Stimulated activated CD8-positive, alpha-beta memory T cell treated with anti-CD3 and anti-CD28 coated beads, Interleukin-7, amount 100 ng/mL, for 4 hours (primary cell): ENCODE measurements at regions not wholly inside any gene's neighbourhood (a gene's known extent, or its start where the extent isn't known, plus 50 kb on each side); places are given as distances from the start of the nearest gene placed in this dataset.
"Not testable (repeated sequence)": the region's sequence is repeated elsewhere in the genome, so short reads cannot be mapped to it uniquely, and the experiment has no call there.

Source experiments
- DNase-seq, 2 donors: peaks; one replicate each; pipeline ENCODE4 v3.0.0-alpha.2; 2020; ENCODE audit warnings: low read depth in 2 of 2

GRCh38 chr10:5268743-5269142, 72.1 kb downstream of the AKR1C4 start:
- DNase-seq, result no peak

GRCh38 chr10:5269791-5270190, 73.2 kb downstream of the AKR1C4 start:
- DNase-seq, result no peak

- DNase-seq, result no peak
These were observed 74.9 kb downstream of the AKR1C4 start for GRCh38 chr10:5271526-5271925.

- DNase-seq, result no peak
These were observed 75.6 kb downstream of the AKR1C4 start for GRCh38 chr10:5272065-5272803.

GRCh38 chr10:5274795-5275194, 78.2 kb downstream of the AKR1C4 start:
- DNase-seq, result no peak

GRCh38 chr10:5281356-5281755, 83.4 kb upstream of the UCN3 start:
- no peak for DNase-seq

- no peak for DNase-seq
These were observed 82.6 kb upstream of the UCN3 start for GRCh38 chr10:5282137-5282536.

GRCh38 chr10:5283305-5284158, 81.2 kb upstream of the UCN3 start:
- DNase-seq, result peak in 1 of 2 donors; percentile 41

- DNase-seq, result no peak
These were observed 80.3 kb upstream of the UCN3 start for GRCh38 chr10:5284311-5285057.

GRCh38 chr10:5285186-5285585, 79.6 kb upstream of the UCN3 start:
- no peak for DNase-seq

GRCh38 chr10:5288359-5288758, 76.4 kb upstream of the UCN3 start:
- no peak for DNase-seq

- DNase-seq, result not testable (repeated sequence)
These were observed 75.5 kb upstream of the UCN3 start for GRCh38 chr10:5289228-5289627.

- peak; percentile 30 to 60 for DNase-seq
These were observed 73.1 kb upstream of the UCN3 start for GRCh38 chr10:5291501-5292195.

- no peak for DNase-seq
These were observed 72.5 kb upstream of the UCN3 start for GRCh38 chr10:5292196-5292735.

- not testable (repeated sequence) for DNase-seq
These were observed 71.8 kb upstream of the UCN3 start for GRCh38 chr10:5292970-5293369.

- no peak for DNase-seq
These were observed 70.8 kb upstream of the UCN3 start for GRCh38 chr10:5293691-5294550.

GRCh38 chr10:5297466-5297865, 67.3 kb upstream of the UCN3 start:
- no peak for DNase-seq

GRCh38 chr10:5297996-5298395, 66.8 kb upstream of the UCN3 start:
- no peak for DNase-seq

- no peak for DNase-seq
These were observed 64.8 kb upstream of the UCN3 start for GRCh38 chr10:5299950-5300349.

GRCh38 chr10:5303504-5303903, 61.3 kb upstream of the UCN3 start:
- no peak for DNase-seq
